ENCODE measurements at regions not wholly inside any gene's neighbourhood (a gene's known extent, or its start where the extent isn't known, plus 50 kb on each side); places are given as distances from the start of the nearest gene placed in this dataset.

- CTCF ChIA-PET = no interaction called here
- ATAC-seq = no peak
- Mint-ChIP-seq H3K9me3 (no peaks in the 10 kb centered on the region), H3K27ac (no peak overlapping the region), H3K4me1 (ENCODE audit: low read depth) (no peaks in the 10 kb centered on the region), H3K4me3 (no peak overlapping the region), H3K36me3 (ENCODE audit: low read depth) (no peaks in the 10 kb centered on the region), H3K27me3 (no peaks in the 10 kb centered on the region)
- POLR2A ChIA-PET = no interaction called here
- TF ChIP-seq CTCF (IDR thresholded peaks at IDR 0.05) = no peak
- no peak for DNase-seq
- intact Hi-C loops (cut with micrococcal nuclease) = no loop called here
Measured at GRCh38 chr4:20462426-20463175, 210.9 kb downstream of the SLIT2 start.

- H3K27ac Mint-ChIP-seq = no peak overlapping the region
- no peak overlapping the region for H3K4me3 Mint-ChIP-seq
- H3K36me3 Mint-ChIP-seq (ENCODE audit: low read depth) = no peaks in the 10 kb centered on the region
- intact Hi-C loops (cut with micrococcal nuclease) = no loop called here
- H3K4me1 Mint-ChIP-seq (ENCODE audit: low read depth) = no peaks in the 10 kb centered on the region
- H3K9me3 Mint-ChIP-seq = no peaks in the 10 kb centered on the region
- DNase-seq (no peak), ATAC-seq (no peak)
- CTCF ChIA-PET = no interaction called here
- no peak for TF ChIP-seq CTCF (IDR thresholded peaks at IDR 0.05)
- POLR2A ChIA-PET = no interaction called here
- H3K27me3 Mint-ChIP-seq = no peaks in the 10 kb centered on the region
Measured at GRCh38 chr4:20463176-20463430, 211.4 kb downstream of the SLIT2 start.

GRCh38 chr4:20464381-20464780, 212.7 kb downstream of the SLIT2 start:
- ATAC-seq (no peak), DNase-seq (no peak)
- POLR2A ChIA-PET = no interaction called here
- CTCF ChIA-PET = no interaction called here
- Mint-ChIP-seq H3K27ac (no peak overlapping the region), H3K4me1 (ENCODE audit: low read depth) (no peaks in the 10 kb centered on the region), H3K9me3 (no peaks in the 10 kb centered on the region), H3K27me3 (no peaks in the 10 kb centered on the region), H3K36me3 (ENCODE audit: low read depth) (no peaks in the 10 kb centered on the region), H3K4me3 (no peak overlapping the region)
- intact Hi-C loops (cut with micrococcal nuclease) = no loop called here
- no peak for TF ChIP-seq CTCF (IDR thresholded peaks at IDR 0.05)

GRCh38 chr4:20474119-20474518, 222.4 kb downstream of the SLIT2 start:
- no peak for TF ChIP-seq CTCF (IDR thresholded peaks at IDR 0.05)
- H3K4me3 Mint-ChIP-seq = no peak overlapping the region
- intact Hi-C loops (cut with micrococcal nuclease) = no loop called here
- no peaks in the 10 kb centered on the region for H3K36me3 Mint-ChIP-seq (ENCODE audit: low read depth)
- ChIA-PET POLR2A (no interaction called here), CTCF (no interaction called here)
- H3K4me1 Mint-ChIP-seq (ENCODE audit: low read depth) = no peaks in the 10 kb centered on the region
- H3K9me3 Mint-ChIP-seq = no peaks in the 10 kb centered on the region
- no peaks in the 10 kb centered on the region for H3K27me3 Mint-ChIP-seq
- H3K27ac Mint-ChIP-seq = no peak overlapping the region
- ATAC-seq (no peak), DNase-seq (no peak)

GRCh38 chr4:20478412-20478811, 221.8 kb upstream of the PACRGL start:
- intact Hi-C loops (cut with micrococcal nuclease) = no loop called here
- no peak for TF ChIP-seq CTCF (IDR thresholded peaks at IDR 0.05)
- ChIA-PET CTCF (no interaction called here), POLR2A (no interaction called here)
- ATAC-seq (no peak), DNase-seq (no peak)
- no peaks in the 10 kb centered on the region for H3K4me1 Mint-ChIP-seq (ENCODE audit: low read depth)
- H3K36me3 Mint-ChIP-seq (ENCODE audit: low read depth) = no peaks in the 10 kb centered on the region
- H3K4me3 Mint-ChIP-seq = no peak overlapping the region
- no peak overlapping the region for H3K27ac Mint-ChIP-seq
- H3K9me3 Mint-ChIP-seq = no peaks in the 10 kb centered on the region
- no peaks in the 10 kb centered on the region for H3K27me3 Mint-ChIP-seq
